H9 (cell line): ENCODE measurements at regions not wholly inside any gene's neighbourhood (a gene's known extent, or its start where the extent isn't known, plus 50 kb on each side); places are given as distances from the start of the nearest gene placed in this dataset.

Experiments
- DNase-seq: peaks from one replicate; pipeline ENCODE4 v3.0.0-alpha.2; 2017
- H2AFZ ChIP-seq: one replicate; pipeline ENCODE4 v1.6.1; 2013; ENCODE audit warnings: mild to moderate bottlenecking, low read length, control low read depth, moderate library complexity
- H2AK5ac ChIP-seq: 2 replicates; pipeline ENCODE4 v1.6.1; 2013; ENCODE audit warnings: low read length, control low read depth, mixed read lengths; ENCODE audit not compliant: insufficient read length
- H2BK120ac ChIP-seq: one replicate; pipeline ENCODE4 v1.6.1; 2013; ENCODE audit warnings: low read depth, mild to moderate bottlenecking, low read length, control low read depth, inconsistent platforms; ENCODE audit not compliant: poor library complexity, severe bottlenecking
- H2BK12ac ChIP-seq: 2 replicates; pipeline ENCODE4 v1.6.1; 2013; ENCODE audit warnings: low read length, control low read depth, mixed read lengths, low read depth; ENCODE audit not compliant: insufficient read length
- H2BK15ac ChIP-seq: 2 replicates; pipeline ENCODE4 v1.6.1; 2013; ENCODE audit warnings: low read depth, low read length, control low read depth
- H2BK20ac ChIP-seq: one replicate; pipeline ENCODE4 v1.6.1; 2013; ENCODE audit warnings: low read depth, mild to moderate bottlenecking, low read length, control low read depth, inconsistent platforms; ENCODE audit not compliant: poor library complexity, severe bottlenecking
- H2BK5ac ChIP-seq: 2 replicates; pipeline ENCODE4 v1.6.1; 2013; ENCODE audit warnings: low read length, control low read depth, mixed read lengths; ENCODE audit not compliant: insufficient read length
- H3K14ac ChIP-seq: 2 replicates; pipeline ENCODE4 v1.6.1; 2013; ENCODE audit warnings: low read length, control low read depth; ENCODE audit not compliant: insufficient read depth
- H3K18ac ChIP-seq: 2 replicates; pipeline ENCODE4 v1.6.1; 2013; ENCODE audit warnings: low read depth, mild to moderate bottlenecking, mixed read lengths, low read length, control low read depth; ENCODE audit not compliant: insufficient read length
- H3K23ac ChIP-seq: 2 replicates; pipeline ENCODE4 v1.6.1; 2013; ENCODE audit warnings: low read length, control low read depth, mixed read lengths, low read depth; ENCODE audit not compliant: insufficient read length
- H3K23me2 ChIP-seq: 2 replicates; pipeline ENCODE4 v1.6.1; 2013; ENCODE audit warnings: low read depth, mild to moderate bottlenecking, mixed read lengths, low read length, control low read depth; ENCODE audit not compliant: insufficient read length, poor library complexity, severe bottlenecking
- H3K27ac ChIP-seq: 2 replicates; pipeline ENCODE4 v1.5.1; 2013; ENCODE audit warnings: low read length, control low read depth, mixed read lengths, low read depth; ENCODE audit not compliant: insufficient read length
- H3K27me3 ChIP-seq: 2 replicates; pipeline ENCODE4 v1.6.1; 2013; ENCODE audit warnings: low read length, control low read depth, inconsistent platforms; ENCODE audit not compliant: insufficient read depth
- H3K4ac ChIP-seq: 2 replicates; pipeline ENCODE4 v1.6.1; 2013; ENCODE audit warnings: low read depth, mild to moderate bottlenecking, control low read depth, inconsistent platforms, low read length, moderate library complexity
- H3K4me1 ChIP-seq: 2 replicates; pipeline ENCODE4 v1.6.1; 2013; ENCODE audit warnings: low read length, control low read depth, inconsistent platforms; ENCODE audit not compliant: insufficient read depth
- H3K4me2 ChIP-seq: 2 replicates; pipeline ENCODE4 v1.6.1; 2013; ENCODE audit warnings: low read length, control low read depth, mixed read lengths; ENCODE audit not compliant: insufficient read length, insufficient read depth
- H3K56ac ChIP-seq: 2 replicates; pipeline ENCODE4 v1.6.1; 2013; ENCODE audit warnings: low read depth, mild to moderate bottlenecking, mixed read lengths, low read length, control low read depth; ENCODE audit not compliant: insufficient read length
- H3K79me1 ChIP-seq: 2 replicates; pipeline ENCODE4 v1.6.1; 2013; ENCODE audit warnings: low read depth, mild to moderate bottlenecking, moderate library complexity, low read length, control low read depth, inconsistent platforms; ENCODE audit not compliant: insufficient read depth, poor library complexity, severe bottlenecking
- H3K79me2 ChIP-seq: 2 replicates; pipeline ENCODE4 v1.6.1; 2013; ENCODE audit warnings: low read length, control low read depth, inconsistent platforms; ENCODE audit not compliant: insufficient read depth
- H3K9ac ChIP-seq: 2 replicates; pipeline ENCODE4 v1.6.1; 2013; ENCODE audit warnings: low read length, control low read depth, mixed read lengths; ENCODE audit not compliant: insufficient read length; ENCODE audit errors: extremely low read depth
- H3K9me3 ChIP-seq: one replicate; pipeline ENCODE4 v1.6.1; 2013; ENCODE audit warnings: low read depth, low read length, inconsistent platforms; ENCODE audit not compliant: control insufficient read depth
- H3T11ph ChIP-seq: one replicate; pipeline ENCODE4 v1.6.1; 2013; ENCODE audit warnings: mild to moderate bottlenecking, low read length, control low read depth, inconsistent platforms
- H4K20me1 ChIP-seq: one replicate; pipeline ENCODE4 v1.6.1; 2013; ENCODE audit not compliant: control insufficient read depth, insufficient read length, insufficient read depth
- H4K5ac ChIP-seq: 2 replicates; pipeline ENCODE4 v1.6.1; 2013; ENCODE audit warnings: low read depth, mild to moderate bottlenecking, mixed read lengths, low read length, control low read depth; ENCODE audit not compliant: insufficient read length
- H4K8ac ChIP-seq: replicated peaks from 2 replicates; pipeline ENCODE4 v1.6.1; 2013; ENCODE audit warnings: low read length, control low read depth, mixed read lengths, low read depth; ENCODE audit not compliant: insufficient read length
- H4K91ac ChIP-seq: 2 replicates; pipeline ENCODE4 v1.6.1; 2013; ENCODE audit warnings: low read depth, mild to moderate bottlenecking, moderate library complexity, mixed read lengths, low read length, control low read depth; ENCODE audit not compliant: insufficient read length
- H3K27ac Mint-ChIP-seq, 3 experiments: 2 replicates in 2 of 3; 3 replicates in 1 of 3; pipeline ENCODE4 v1.8.0; 2020 to 2021; ENCODE audit warnings: mixed read lengths in 3 of 3, mild to moderate bottlenecking in 1 of 3, moderate library complexity in 1 of 3
- H3K27me3 Mint-ChIP-seq: 2 replicates; pipeline ENCODE4 v1.8.0; 2021; ENCODE audit warnings: low read depth, mild to moderate bottlenecking, moderate library complexity, mixed read lengths
- H3K36me3 Mint-ChIP-seq, 3 experiments: 2 replicates in 2 of 3; 3 replicates in 1 of 3; pipeline ENCODE4 v1.8.0; 2020 to 2021; ENCODE audit warnings: low read depth in 3 of 3, mixed read lengths in 3 of 3; ENCODE audit not compliant: insufficient read depth in 1 of 3
- H3K4me1 Mint-ChIP-seq, 2 experiments: 2 replicates each; pipeline ENCODE4 v1.8.0; 2020; ENCODE audit warnings: mixed read lengths in 2 of 2
- H3K4me3 Mint-ChIP-seq, 2 experiments: 2 replicates in 1 of 2; 3 replicates in 1 of 2; pipeline ENCODE4 v1.8.0; 2020 to 2021; ENCODE audit warnings: mild to moderate bottlenecking in 2 of 2, mixed read lengths in 2 of 2, moderate library complexity in 1 of 2
- H3K9me3 Mint-ChIP-seq, 2 experiments: 2 replicates in 1 of 2; 3 replicates in 1 of 2; pipeline ENCODE4 v1.8.0; 2020; ENCODE audit warnings: mild to moderate bottlenecking in 2 of 2, mixed read lengths in 2 of 2, moderate library complexity in 1 of 2
- CTCF ChIP-seq: fragments of 200-600 bp; sonication (generic); conservative IDR thresholded peaks from 3 replicates; pipeline ENCODE4 v1.8.0; 2021; ENCODE audit warnings: antibody characterized with exemption, mild to moderate bottlenecking
- WGBS: extraction: QIAGEN DNeasy Blood & Tissue Kit; methylation state at CpG from one replicate; pipeline ENCODE4 v1.1.7; 2013; ENCODE audit warnings: missing lambda C conversion rate, low lambda C conversion rate, mixed read lengths; ENCODE audit not compliant: insufficient read length; ENCODE audit errors: extremely low coverage; 5-methylcytosine and 5-hydroxymethylcytosine counted together

GRCh38 chr10:83254698-83255097 lies 884.6 kb upstream of the GHITM start:
- Histone ChIP-seq H3K23ac (no peak overlapping the region), H2AFZ (no peak overlapping the region), H3K27me3 (no peaks in the 10 kb centered on the region), H3K4me1 (no peaks in the 10 kb centered on the region), H4K91ac (no peak overlapping the region), H2BK20ac (no peak overlapping the region), H2BK120ac (no peak overlapping the region), H3K79me2 (no peaks in the 10 kb centered on the region), H4K5ac (no peak overlapping the region), H3K27ac (no peak overlapping the region), H3K9ac (no peak overlapping the region), H2BK12ac (no peak overlapping the region), H4K8ac (no peak overlapping the region), H3T11ph (no peak overlapping the region), H3K23me2 (no peaks in the 10 kb centered on the region), H3K4ac (no peak overlapping the region), H2AK5ac (no peak overlapping the region), H2BK15ac (no peak overlapping the region), H3K56ac (no peak overlapping the region), H3K9me3 (no peaks in the 10 kb centered on the region), H4K20me1 (no peaks in the 10 kb centered on the region), H3K18ac (no peak overlapping the region), H3K4me2 (no peak overlapping the region), H2BK5ac (no peak overlapping the region), H3K14ac (no peak overlapping the region), H3K79me1 (no peaks in the 10 kb centered on the region)
- Mint-ChIP-seq H3K9me3 (peaks cover 19 to 26% of the 10 kb centered on the region in 2 experiments), H3K27ac (no peak overlapping the region), H3K4me1 (no peaks in the 10 kb centered on the region), H3K4me3 (no peak overlapping the region), H3K36me3 (peaks cover 4 to 15% (median 8%) of the 10 kb centered on the region in 3 experiments; a peak in 5 of 7 replicates), H3K27me3 (no peaks in the 10 kb centered on the region)
- no peak for TF ChIP-seq CTCF
- no CpG with 5 or more reads among the region's 1 CpG for WGBS
- DNase-seq, result no peak
